Ishikawa (cell line): ENCODE measurements at regions not wholly inside any gene's neighbourhood (a gene's known extent, or its start where the extent isn't known, plus 50 kb on each side); places are given as distances from the start of the nearest gene placed in this dataset.

Experiments
- CEBPB ChIP-seq: IDR thresholded peaks from 2 replicates; pipeline ENCODE4 v1.6.1; 2012
- CREB1 ChIP-seq: IDR thresholded peaks from 2 replicates; pipeline ENCODE4 v1.6.1; 2012; ENCODE audit warnings: low read depth
- EGR1 ChIP-seq: IDR thresholded peaks from 2 replicates; pipeline ENCODE4 v1.6.1; 2012
- EP300 ChIP-seq: IDR thresholded peaks from 2 replicates; pipeline ENCODE4 v1.6.1; 2012; ENCODE audit warnings: borderline replicate concordance
- FOXM1 ChIP-seq: IDR thresholded peaks from 2 replicates; pipeline ENCODE4 v1.6.1; 2012; ENCODE audit warnings: low read depth, borderline replicate concordance
- NFIC ChIP-seq: IDR thresholded peaks from 2 replicates; pipeline ENCODE4 v1.6.1; 2012
- RAD21 ChIP-seq: IDR thresholded peaks from 2 replicates; pipeline ENCODE4 v1.6.1; 2012; ENCODE audit warnings: low read depth
- REST ChIP-seq: IDR thresholded peaks from 2 replicates; pipeline ENCODE4 v1.6.1; 2012; ENCODE audit warnings: low read depth, mild to moderate bottlenecking
- TAF1 ChIP-seq: IDR thresholded peaks from 2 replicates; pipeline ENCODE4 v1.6.1; 2012; ENCODE audit warnings: low read depth, mild to moderate bottlenecking
- TCF12 ChIP-seq: IDR thresholded peaks from 2 replicates; pipeline ENCODE4 v1.6.1; 2012; ENCODE audit warnings: low read depth
- TEAD4 ChIP-seq: IDR thresholded peaks from 2 replicates; pipeline ENCODE4 v1.6.1; 2012
- USF1 ChIP-seq: IDR thresholded peaks from 2 replicates; pipeline ENCODE4 v1.6.1; 2012
- YY1 ChIP-seq: IDR thresholded peaks from 2 replicates; pipeline ENCODE4 v1.6.1; 2012; ENCODE audit warnings: low read depth
- ZBTB7A ChIP-seq: IDR thresholded peaks from 2 replicates; pipeline ENCODE4 v1.6.1; 2012; ENCODE audit warnings: low read depth
- TF ChIP-seq, protein P1 (sequence below): IDR thresholded peaks from 2 replicates; pipeline ENCODE4 v1.6.1; 2012

- TF ChIP-seq YY1 (no peak), CREB1 (no peak), TAF1 (no peak), EGR1 (no peak), NFIC (no peak), RAD21 (no peak)
- TF ChIP-seq, protein P1, sequence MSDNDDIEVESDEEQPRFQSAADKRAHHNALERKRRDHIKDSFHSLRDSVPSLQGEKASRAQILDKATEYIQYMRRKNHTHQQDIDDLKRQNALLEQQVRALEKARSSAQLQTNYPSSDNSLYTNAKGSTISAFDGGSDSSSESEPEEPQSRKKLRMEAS, result no peak
Observed at GRCh38 chr2:12538138-12538694, 178.5 kb upstream of the TRIB2 start.

DNA sequence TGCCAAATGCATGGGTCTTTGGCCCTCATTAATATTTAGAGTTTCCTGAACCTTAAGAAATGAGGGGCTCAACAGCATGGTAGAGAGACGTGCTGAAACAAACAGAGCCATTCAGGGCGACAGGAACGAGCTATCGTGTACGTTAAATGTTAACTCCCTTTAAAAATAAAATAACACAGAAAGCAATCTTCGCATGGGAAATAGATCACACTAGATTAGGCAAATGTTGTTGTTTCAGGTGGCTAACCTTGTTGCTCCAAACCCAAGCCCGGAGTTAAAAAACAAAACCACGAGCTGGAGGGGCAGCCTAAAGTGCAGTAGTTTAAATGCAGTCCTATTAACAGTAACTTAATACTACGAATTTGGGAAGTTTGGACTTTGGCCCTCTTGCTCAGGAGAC, 177.4 kb upstream of the TRIB2 start:
- TF ChIP-seq FOXM1, result no peak
- TF ChIP-seq USF1, result no peak
- no peak for TF ChIP-seq NFIC
- TF ChIP-seq TEAD4, result no peak
- TF ChIP-seq REST, result no peak
- TF ChIP-seq RAD21, result no peak
- TF ChIP-seq TCF12, result no peak
- no peak for TF ChIP-seq CREB1

DNA sequence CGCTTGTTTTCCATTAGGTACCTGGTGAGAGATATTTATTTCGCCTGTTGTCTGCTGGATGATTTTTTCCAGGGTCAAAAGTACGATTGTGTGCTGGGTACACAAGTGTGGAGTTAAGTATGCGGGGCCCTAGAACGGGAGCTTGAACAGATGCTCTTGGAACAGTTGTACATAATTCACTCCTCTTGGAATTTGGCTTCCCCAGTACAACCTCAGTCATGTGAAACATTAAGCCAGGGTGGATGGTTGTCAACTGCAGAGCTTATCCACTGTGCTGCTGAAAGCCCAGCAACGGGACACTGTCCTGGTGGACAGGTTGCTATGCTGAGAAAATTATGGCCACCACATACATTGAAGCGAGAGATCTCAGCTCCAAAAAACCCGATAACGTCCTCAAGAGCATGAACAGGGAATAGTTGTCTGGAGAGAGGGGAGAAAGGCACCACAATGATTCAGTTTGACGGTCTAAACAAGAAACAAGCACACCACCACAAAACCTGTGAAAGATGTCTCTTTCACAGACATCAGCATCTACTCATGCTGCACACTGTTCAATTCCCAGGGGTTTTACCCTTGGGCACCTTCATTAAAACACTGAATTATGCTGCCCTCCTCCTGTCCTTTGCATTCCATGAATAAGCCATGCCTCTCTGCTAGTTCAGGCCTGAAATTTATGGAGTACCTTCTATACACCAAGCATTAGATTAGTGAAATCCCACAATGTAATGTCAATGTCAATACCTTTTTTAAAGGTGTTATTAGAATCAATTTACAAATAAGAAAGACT, 176.8 kb upstream of the TRIB2 start:
- TF ChIP-seq TAF1, result no peak
- TF ChIP-seq NFIC, result no peak
- TF ChIP-seq ZBTB7A, result no peak
- no peak for TF ChIP-seq CREB1
- no peak for TF ChIP-seq RAD21
- TF ChIP-seq, protein P1, result no peak

- TF ChIP-seq TEAD4 (no peak), ZBTB7A (no peak), FOXM1 (no peak), EGR1 (no peak), EP300 (no peak), REST (no peak), CEBPB (no peak), USF1 (no peak), TAF1 (no peak), RAD21 (no peak), YY1 (no peak), TCF12 (no peak), CREB1 (no peak), NFIC (no peak)
- TF ChIP-seq, protein P1, result no peak
Observed at GRCh38 chr2:12543076-12543977, 173.4 kb upstream of the TRIB2 start.

GRCh38 chr2:12543978-12544558, 172.7 kb upstream of the TRIB2 start:
- TF ChIP-seq CREB1, result no peak
- no peak for TF ChIP-seq REST
- TF ChIP-seq ZBTB7A, result no peak
- TF ChIP-seq FOXM1, result no peak
- TF ChIP-seq CEBPB, result no peak
- no peak for TF ChIP-seq TAF1
- TF ChIP-seq, protein P1, result no peak
- TF ChIP-seq TEAD4, result no peak
- no peak for TF ChIP-seq TCF12
- no peak for TF ChIP-seq RAD21
